GM21576 (cell line): ENCODE measurements at regions not wholly inside any gene's neighbourhood (a gene's known extent, or its start where the extent isn't known, plus 50 kb on each side); places are given as distances from the start of the nearest gene placed in this dataset.
A peak's percentile ranks its signal among the peaks of the same experiment; 100 is the strongest.

ENCODE experiments used
- ATAC-seq: cut with Tn5 transposase; IDR thresholded peaks from one replicate; pipeline ENCODE4 v1.9.1; 2021; ENCODE audit warnings: mild to moderate bottlenecking, moderate library complexity; ENCODE audit not compliant: unreplicated experiment

DNA sequence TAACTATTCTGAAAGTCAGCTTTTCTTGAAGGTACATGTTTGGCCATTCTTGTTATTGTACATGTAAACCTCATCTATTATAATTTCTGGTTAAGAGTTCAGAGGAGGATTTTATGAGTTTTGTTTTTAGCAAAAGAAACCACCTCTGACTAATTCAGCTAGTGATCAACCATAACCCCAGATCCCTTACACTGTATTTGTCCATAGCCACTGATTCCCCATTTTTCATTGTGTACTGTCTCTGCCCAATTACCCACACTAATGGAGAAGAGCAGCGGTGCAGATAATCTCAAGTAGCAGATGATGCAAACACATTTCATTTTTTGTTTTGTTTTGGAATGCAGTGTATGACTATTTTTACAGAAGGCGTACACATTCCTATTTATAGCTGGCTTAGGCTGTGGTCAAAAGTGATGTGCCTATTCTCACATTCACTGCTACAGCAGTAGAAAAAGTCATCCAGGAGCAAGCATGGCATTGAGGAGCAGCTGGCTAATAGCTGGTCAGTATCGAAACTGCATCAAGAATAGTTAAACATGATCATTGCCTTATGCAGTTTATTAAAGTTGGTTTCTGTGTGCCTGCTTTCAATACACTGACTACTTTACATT, 988.3 kb downstream of the DTWD2 start:
- ATAC-seq, result peak; percentile 60

GRCh38 chr5:117982691-117983090, 1005.7 kb downstream of the DTWD2 start:
- no peak for ATAC-seq

- ATAC-seq, result no peak
Measured at GRCh38 chr5:117973785-117974184, 1014.6 kb downstream of the DTWD2 start.

DNA sequence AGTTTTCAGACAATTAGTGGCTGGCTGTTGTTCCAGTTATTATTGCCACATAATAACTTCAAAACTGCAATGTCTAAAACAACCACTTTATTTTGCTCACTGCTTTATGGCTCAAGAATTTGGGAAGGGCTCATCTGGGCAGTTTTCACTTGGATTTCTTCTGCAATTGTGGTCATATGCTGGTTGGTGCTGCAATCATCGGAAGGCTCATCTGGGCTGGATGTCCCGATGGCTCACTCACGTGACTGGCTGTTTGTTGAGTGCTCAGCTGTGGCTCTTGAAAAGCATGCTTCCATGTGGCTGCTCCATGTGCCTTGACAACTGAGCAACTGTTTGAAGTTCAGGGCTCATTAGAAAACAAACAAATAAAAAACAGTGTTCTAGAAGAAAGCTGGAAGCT, 1032.5 kb downstream of the DTWD2 start:
- no peak for ATAC-seq

DNA sequence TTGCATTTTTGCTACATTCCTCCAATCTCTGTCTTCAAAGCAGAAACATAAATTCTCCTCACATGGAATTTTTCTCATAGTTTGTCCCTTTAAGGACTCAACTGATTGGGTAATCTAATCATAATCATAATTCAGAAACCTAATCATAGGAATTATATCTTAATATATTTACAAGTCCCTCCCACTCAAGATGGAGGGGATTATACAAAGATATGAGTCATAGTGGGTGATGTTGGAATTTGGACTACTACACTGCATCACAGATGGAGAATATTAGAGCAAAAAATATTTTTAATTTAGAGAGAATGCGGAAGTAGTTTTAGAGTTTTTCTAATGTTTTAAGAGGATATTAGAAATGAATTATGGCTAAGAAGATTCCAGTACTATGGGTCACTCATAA, 1034.0 kb downstream of the DTWD2 start:
- ATAC-seq, result no peak

DNA sequence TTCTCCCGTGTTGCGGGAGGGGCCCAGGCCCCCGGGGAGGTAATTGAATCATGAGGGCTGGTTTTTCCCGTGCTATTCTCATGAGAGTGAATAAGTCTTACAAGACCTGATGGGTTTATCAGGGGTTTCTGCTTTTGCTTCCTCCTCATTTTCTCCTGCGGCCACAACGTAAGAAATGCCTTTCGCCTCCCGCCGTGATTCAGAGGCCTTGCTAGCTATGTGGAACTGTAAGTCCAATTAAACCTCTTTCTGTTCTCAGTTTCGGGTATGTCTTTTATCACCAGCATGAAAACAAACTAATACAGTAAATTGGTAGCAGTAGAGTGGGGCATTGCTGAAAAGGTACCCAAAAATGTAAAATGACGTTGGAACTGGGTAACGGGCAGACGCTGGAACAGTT, 1035.1 kb downstream of the DTWD2 start:
- ATAC-seq, result no peak

GRCh38 chr5:117947836-117948235, 1040.5 kb downstream of the DTWD2 start:
- ATAC-seq, result no peak

DNA sequence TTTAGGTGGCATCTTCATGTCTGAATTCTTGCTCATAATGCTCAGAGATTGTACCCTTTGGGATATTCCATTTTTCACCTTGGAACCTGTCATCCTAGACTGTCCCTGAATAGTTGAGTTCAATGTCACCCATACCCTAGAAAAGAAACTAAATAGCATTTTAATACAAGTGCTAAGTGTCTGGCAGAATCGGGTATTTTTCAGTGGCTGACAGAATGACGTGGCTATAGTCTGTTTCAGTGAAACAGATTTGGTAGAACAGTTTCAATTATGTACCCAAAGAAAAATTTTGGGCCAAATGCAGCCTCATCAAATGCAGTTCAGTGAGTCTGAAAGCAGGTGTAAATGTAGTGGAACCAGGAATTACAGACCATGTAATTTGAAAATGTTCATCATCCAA, 1041.2 kb downstream of the DTWD2 start:
- no peak for ATAC-seq

- no peak for ATAC-seq
Measured at GRCh38 chr5:117945258-117945657, 1043.1 kb downstream of the DTWD2 start.

GRCh38 chr5:117943541-117943940, 1044.8 kb downstream of the DTWD2 start:
- ATAC-seq, result no peak

DNA sequence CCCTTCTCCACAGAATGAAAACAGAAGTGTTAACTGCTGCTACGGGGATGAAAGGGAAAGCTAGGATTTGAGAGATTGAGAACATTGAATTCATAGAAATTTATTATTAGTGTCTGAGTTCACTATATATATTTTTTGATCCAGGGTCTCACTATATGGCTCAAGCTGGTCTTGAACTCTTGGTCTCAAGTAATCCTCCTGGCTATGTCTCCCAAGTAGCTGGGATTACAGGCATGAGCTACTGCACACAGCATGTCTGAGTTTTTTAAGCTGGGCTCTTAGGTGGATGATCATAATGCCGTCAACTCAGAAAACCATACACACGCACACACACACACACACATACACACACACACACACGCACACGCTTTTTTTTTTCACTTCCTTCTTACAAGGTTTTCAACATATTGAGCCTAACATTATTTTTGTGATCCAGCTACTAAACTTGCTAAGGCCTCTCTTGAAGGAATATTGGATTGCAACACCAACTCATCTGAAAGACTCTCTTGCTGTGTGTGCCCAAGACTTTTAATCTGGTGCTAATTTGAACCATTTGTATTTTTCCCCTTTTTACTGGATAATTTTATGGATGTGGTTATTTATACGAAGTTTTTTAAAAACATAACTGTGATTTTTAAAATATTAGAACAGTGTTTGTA, 1045.4 kb downstream of the DTWD2 start:
- no peak for ATAC-seq

DNA sequence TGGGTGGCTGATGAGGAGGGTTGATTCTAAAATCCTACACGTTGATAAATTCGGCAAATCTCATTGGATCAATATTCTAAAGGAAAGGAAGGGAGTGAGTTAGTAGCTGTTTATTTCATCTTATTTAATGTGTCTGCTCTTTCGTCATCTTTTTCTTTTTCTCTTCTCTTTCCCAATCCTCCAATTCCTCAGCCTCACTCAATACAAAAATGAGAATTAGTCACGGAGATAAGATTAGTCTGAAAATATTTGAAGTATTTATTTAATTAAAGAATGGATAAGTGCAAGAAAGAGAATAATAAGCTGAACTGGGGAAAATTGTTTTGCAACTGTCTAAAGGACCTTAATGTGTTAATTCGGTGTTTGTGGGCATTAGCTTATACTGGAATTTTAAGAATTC, 1095.1 kb downstream of the DTWD2 start:
- ATAC-seq, result no peak

GRCh38 chr5:117892360-117892759, 1096.0 kb downstream of the DTWD2 start:
- ATAC-seq, result no peak

GRCh38 chr5:117889596-117889995, 1098.8 kb downstream of the DTWD2 start:
- no peak for ATAC-seq

DNA sequence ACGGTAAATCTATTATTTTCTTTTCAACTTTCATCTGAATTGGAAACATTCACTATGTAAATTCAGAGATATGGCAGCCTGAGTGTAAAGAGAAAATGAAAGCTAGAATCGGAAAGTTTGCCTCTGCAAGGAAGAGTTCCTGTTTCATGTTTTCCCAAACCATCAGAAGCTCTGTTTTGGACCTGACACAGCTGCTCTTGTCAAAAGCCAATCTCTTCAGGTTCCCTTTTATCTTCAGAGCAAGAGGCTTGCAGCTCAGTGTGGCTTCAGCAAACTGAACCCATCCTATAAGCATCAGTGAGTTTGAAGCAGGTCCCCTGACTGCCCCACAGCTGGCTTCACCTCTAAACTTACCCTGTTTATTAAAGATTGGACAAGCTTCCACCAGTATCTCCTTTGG, 1099.7 kb downstream of the DTWD2 start:
- peak; percentile 81 for ATAC-seq

DNA sequence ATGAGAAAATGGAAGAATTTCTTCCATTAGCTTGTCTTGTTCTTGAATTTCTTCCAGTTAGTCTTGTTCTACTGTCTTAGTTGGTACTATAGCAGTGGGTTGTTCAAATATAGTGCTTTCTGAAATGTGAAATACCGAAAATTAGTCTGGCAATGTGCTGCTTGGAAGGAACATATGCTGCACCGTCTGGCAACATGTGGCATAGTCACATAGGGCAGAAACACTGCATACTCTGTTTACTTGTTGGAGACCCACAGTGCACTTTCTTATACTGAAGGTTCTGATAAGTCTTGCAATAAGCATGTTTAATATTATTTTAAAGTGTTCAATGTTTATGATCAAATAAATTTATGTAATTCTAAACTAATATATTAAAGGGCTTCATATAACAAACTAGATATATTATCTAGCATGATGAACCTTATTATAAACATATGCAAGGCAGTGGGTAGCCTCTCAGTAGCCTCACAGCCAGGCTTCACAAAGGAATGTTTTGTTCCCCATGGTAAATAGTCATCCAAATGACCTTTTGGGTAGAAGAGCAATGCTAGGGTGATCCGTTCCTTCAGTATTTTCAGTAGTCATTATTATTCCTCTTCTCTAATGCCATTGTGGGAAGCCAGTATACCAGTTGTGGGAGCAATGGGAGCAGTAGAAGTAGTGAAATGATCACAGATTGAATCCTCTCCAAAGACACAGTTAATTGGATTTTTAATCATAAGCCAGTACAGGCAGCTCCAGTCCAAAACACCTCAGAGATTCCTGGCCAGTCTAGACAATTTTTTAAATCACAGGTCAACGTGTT, 1106.7 kb downstream of the DTWD2 start:
- ATAC-seq, result no peak

DNA sequence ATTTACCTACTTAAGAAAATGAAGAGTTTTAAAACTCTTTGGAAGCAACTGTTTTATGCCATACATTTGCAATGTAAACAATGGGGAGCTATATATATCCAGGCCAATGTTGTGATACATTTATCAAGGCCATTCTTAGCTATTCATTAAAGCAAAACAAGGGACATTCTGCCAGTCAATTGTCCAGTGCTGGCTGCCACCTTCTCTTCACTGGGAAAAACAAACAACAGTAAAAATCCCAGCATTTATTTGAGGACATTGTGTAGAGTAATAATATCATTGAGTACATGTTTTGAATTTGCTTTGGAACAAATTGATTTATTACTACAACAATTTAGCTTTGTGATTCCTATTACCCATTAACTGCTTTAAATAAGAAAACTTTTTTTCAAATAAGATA, 1107.4 kb downstream of the DTWD2 start:
- ATAC-seq, result no peak

GRCh38 chr5:117877731-117878130, 1110.6 kb downstream of the DTWD2 start:
- ATAC-seq, result no peak

GRCh38 chr5:117872798-117873368, 1115.5 kb downstream of the DTWD2 start:
- no peak for ATAC-seq

DNA sequence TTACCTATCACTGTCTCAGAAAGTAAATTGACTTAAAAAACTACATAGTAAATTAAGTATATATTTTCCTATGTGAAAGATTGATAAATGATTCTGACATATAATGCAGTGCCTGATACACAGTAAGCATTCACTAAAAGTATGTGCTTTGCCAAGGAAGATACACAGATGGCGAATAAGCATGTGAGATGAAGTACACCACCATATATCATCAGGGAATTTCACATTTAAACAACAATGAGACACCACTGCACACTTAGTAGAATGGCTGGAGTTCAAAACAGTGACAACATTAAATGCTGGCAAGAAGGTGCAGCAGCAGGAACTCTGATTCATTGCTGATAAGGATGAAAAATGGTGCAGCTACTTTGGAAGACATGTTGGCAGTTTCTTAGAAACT, 1118.8 kb downstream of the DTWD2 start:
- ATAC-seq, result no peak

DNA sequence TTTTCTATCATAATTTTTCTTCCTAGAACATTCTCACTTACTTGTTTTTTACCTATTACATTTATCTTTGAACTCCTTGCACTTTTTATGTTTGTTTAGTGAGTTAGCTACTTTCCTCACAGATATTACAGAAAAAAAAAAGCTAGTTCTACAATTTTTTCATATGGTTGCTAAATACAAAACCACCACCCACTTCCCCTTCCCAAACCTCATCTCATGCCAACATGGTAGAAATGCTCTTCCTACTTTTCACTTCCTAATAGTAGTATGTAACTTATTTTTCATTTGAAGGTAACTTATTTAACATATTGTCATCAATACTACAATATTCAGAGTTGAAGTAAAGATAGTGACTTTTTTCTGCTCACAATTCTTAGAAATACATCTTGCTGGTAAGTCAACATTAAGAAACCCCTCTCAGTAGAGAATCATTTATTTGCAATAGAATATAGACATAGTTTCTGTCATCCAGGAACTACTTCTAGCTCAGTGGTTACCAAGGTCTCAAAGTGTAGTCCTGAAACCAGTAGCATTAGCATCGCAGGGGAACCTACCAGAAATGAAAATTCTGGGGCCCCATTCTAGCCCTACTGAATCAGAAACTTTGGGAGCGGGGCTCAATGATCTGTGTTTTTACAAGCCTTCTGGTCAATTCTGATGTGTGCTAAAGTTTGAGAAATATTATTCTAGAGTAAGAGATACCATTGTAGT, 1124.6 kb downstream of the DTWD2 start:
- no peak for ATAC-seq
